Type B pancreatic cell (in vitro differentiated cells): ENCODE measurements at regions not wholly inside any gene's neighbourhood (a gene's known extent, or its start where the extent isn't known, plus 50 kb on each side); places are given as distances from the start of the nearest gene placed in this dataset.

ENCODE experiments used
- DNase-seq: peaks from one replicate; pipeline ENCODE4 v3.0.0; 2021; ENCODE audit warnings: mixed read lengths; ENCODE audit not compliant: unreplicated experiment; ENCODE audit errors: extremely low spot score
- H3K27ac Mint-ChIP-seq: 2 replicates; pipeline ENCODE4 v1.8.0; 2021; ENCODE audit warnings: mild to moderate bottlenecking, mixed read lengths
- H3K27me3 Mint-ChIP-seq: 2 replicates; pipeline ENCODE4 v1.8.0; 2021; ENCODE audit warnings: mixed read lengths
- H3K36me3 Mint-ChIP-seq: 2 replicates; pipeline ENCODE4 v1.8.0; 2021; ENCODE audit warnings: mixed read lengths
- H3K4me1 Mint-ChIP-seq: one replicate; pipeline ENCODE4 v1.8.0; 2021; ENCODE audit warnings: mixed read lengths; ENCODE audit not compliant: unreplicated experiment
- H3K4me3 Mint-ChIP-seq: 2 replicates; pipeline ENCODE4 v1.8.0; 2021; ENCODE audit warnings: mild to moderate bottlenecking, mixed read lengths
- H3K9me3 Mint-ChIP-seq: 2 replicates; pipeline ENCODE4 v1.8.0; 2021; ENCODE audit warnings: mixed read lengths
- TF ChIP-seq, protein P1 (sequence below): fragments of 200-600 bp; sonication (generic); conservative IDR thresholded peaks from 2 replicates; pipeline ENCODE4 v1.5.0; 2021; ENCODE audit warnings: antibody characterized with exemption, mild to moderate bottlenecking

DNA sequence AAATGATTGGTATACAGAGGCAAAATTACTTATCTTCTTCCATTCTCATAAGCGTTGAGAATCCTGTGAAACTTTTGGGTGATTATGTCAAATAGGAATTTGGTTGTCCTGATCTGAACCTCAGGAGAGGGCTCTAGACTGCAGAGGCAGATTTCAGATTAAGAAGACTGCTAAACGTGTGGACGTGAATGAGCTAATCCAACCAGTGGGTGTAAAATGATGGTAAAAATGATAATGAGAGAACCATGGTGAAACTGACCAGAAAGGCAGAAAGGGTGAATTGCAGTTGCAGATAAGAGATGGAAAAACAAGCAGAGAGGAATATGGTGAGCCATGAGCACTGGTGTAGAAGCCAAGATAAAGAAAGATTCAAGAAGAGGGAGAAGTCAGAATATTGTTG, 1200.2 kb upstream of the CDH6 start:
- no peak overlapping the region for H3K4me3 Mint-ChIP-seq
- no peak for DNase-seq
- H3K27ac Mint-ChIP-seq: no peak overlapping the region
- no peaks in the 10 kb centered on the region for H3K4me1 Mint-ChIP-seq
- H3K27me3 Mint-ChIP-seq: no peaks in the 10 kb centered on the region
- H3K9me3 Mint-ChIP-seq: no peaks in the 10 kb centered on the region
- TF ChIP-seq, protein P1, sequence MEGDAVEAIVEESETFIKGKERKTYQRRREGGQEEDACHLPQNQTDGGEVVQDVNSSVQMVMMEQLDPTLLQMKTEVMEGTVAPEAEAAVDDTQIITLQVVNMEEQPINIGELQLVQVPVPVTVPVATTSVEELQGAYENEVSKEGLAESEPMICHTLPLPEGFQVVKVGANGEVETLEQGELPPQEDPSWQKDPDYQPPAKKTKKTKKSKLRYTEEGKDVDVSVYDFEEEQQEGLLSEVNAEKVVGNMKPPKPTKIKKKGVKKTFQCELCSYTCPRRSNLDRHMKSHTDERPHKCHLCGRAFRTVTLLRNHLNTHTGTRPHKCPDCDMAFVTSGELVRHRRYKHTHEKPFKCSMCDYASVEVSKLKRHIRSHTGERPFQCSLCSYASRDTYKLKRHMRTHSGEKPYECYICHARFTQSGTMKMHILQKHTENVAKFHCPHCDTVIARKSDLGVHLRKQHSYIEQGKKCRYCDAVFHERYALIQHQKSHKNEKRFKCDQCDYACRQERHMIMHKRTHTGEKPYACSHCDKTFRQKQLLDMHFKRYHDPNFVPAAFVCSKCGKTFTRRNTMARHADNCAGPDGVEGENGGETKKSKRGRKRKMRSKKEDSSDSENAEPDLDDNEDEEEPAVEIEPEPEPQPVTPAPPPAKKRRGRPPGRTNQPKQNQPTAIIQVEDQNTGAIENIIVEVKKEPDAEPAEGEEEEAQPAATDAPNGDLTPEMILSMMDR: no peak
- no peaks in the 10 kb centered on the region for H3K36me3 Mint-ChIP-seq

DNA sequence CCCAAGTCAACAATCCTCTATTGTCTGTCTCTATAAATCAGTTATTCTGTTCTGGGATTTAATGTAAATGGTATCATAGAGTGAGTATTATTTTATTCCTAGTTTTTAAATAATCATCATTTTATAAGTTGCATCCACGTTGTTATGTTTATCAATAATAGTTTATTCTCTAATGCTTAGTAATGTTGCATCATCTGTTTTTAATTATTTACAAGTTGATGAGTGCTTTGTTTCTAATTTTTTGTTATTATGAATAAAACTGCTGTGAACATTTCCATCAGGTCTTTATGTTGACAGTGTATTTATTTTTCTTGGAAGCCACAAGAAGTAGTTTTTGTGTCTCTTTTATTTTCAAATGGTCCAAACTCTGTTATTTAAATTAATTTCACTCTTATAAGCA, 1201.2 kb upstream of the CDH6 start:
- DNase-seq: no peak
- Mint-ChIP-seq H3K36me3 (no peaks in the 10 kb centered on the region), H3K9me3 (no peaks in the 10 kb centered on the region), H3K4me3 (no peak overlapping the region), H3K27ac (no peak overlapping the region), H3K27me3 (no peaks in the 10 kb centered on the region), H3K4me1 (no peaks in the 10 kb centered on the region)
- TF ChIP-seq, protein P1: no peak

DNA sequence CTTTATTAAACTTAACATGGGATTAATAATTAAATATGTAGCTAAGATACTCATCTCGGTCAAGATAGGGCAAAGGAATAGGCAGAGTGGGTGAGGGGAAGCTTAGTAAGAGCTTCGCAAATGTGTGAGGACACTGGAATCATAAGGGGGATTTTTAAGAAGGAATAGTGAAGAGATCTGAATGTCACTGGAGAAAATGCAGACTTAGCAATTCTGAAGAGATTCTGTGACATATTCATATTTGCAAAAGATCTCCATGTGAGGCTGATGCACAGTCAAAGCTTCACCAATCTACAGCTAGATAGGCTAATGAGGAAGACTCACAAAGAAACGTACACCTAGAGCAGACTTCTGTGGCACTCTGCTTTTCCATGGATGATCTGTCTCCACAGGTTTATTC, 1202.8 kb upstream of the CDH6 start:
- no peak for DNase-seq
- Mint-ChIP-seq H3K27me3 (no peaks in the 10 kb centered on the region), H3K36me3 (no peaks in the 10 kb centered on the region), H3K9me3 (no peaks in the 10 kb centered on the region), H3K27ac (no peak overlapping the region), H3K4me1 (no peaks in the 10 kb centered on the region), H3K4me3 (no peak overlapping the region)
- TF ChIP-seq, protein P1: no peak

- no peak for DNase-seq
- Mint-ChIP-seq H3K4me1 (no peaks in the 10 kb centered on the region), H3K9me3 (no peaks in the 10 kb centered on the region), H3K4me3 (no peak overlapping the region), H3K36me3 (no peaks in the 10 kb centered on the region), H3K27me3 (no peaks in the 10 kb centered on the region), H3K27ac (no peak overlapping the region)
- TF ChIP-seq, protein P1: no peak
These were observed 1209.3 kb upstream of the CDH6 start for GRCh38 chr5:29984156-29984540.

DNA sequence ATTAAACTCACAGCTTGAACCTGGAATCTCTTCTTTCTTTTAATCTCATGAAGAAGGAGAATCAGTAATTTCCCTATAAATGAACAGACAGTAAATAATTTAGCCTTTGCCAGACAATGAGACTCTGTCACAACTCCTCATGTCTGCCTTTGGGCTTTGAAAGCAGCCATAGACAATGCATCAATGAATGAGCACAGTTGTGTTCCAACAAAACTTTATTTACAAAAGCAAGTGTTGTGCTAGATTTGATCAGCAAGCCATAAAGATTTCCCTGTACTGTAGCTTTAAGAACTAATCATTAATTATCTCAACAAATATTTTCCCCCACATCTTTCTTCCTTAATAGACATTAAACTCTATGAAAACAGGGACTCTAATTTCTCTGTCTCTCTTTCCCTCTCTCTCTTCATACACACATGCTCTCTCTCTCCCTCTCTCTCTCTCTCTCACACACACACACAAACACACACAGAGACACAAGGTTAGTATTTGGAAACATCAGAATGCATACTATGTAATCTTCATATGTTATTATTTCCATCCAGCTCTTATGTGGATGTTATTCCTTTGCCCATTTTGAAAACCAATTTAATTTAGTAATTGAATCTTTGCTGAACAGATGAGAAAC, 1209.8 kb upstream of the CDH6 start:
- Mint-ChIP-seq H3K4me3 (no peak overlapping the region), H3K36me3 (no peaks in the 10 kb centered on the region), H3K27me3 (no peaks in the 10 kb centered on the region), H3K9me3 (no peaks in the 10 kb centered on the region), H3K4me1 (no peaks in the 10 kb centered on the region), H3K27ac (no peak overlapping the region)
- no peak for DNase-seq
- TF ChIP-seq, protein P1: no peak

GRCh38 chr5:29982457-29982856, 1211.0 kb upstream of the CDH6 start:
- H3K36me3 Mint-ChIP-seq: no peaks in the 10 kb centered on the region
- no peak overlapping the region for H3K27ac Mint-ChIP-seq
- H3K4me3 Mint-ChIP-seq: no peak overlapping the region
- DNase-seq: no peak
- no peaks in the 10 kb centered on the region for H3K27me3 Mint-ChIP-seq
- H3K4me1 Mint-ChIP-seq: no peaks in the 10 kb centered on the region
- TF ChIP-seq, protein P1: no peak
- no peaks in the 10 kb centered on the region for H3K9me3 Mint-ChIP-seq
